Sigmoid colon (tissue), 6 donors: ENCODE measurements at regions not wholly inside any gene's neighbourhood (a gene's known extent, or its start where the extent isn't known, plus 50 kb on each side); places are given as distances from the start of the nearest gene placed in this dataset.
"Not testable (repeated sequence)": the region's sequence is repeated elsewhere in the genome, so short reads cannot be mapped to it uniquely, and the experiment has no call there.

Experiments
- DNase-seq: peaks from one replicate; pipeline ENCODE4 v3.0.0-alpha.2; 2019
- H3K27ac ChIP-seq, 4 donors: fragments of 200-600 bp; sonication (generic); one replicate each; pipeline ENCODE4 v1.5.1; 2016 to 2019; ENCODE audit warnings: mild to moderate bottlenecking in 1 of 4
- H3K27me3 ChIP-seq, 3 donors: fragments of 200-600 bp; sonication (generic); one replicate each; pipeline ENCODE4 v1.5.1; 2019; ENCODE audit warnings: mild to moderate bottlenecking in 1 of 3
- H3K36me3 ChIP-seq, 4 donors: fragments of 200-600 bp; sonication (generic); one replicate each; pipeline ENCODE4 v1.5.1; 2016 to 2019
- H3K4me1 ChIP-seq, 4 donors: fragments of 200-600 bp; sonication (generic); one replicate each; pipeline ENCODE4 v1.5.1; 2017 to 2019
- H3K4me3 ChIP-seq, 4 donors: fragments of 200-600 bp; sonication (generic); one replicate each; pipeline ENCODE4 v1.5.1; 2017 to 2019; ENCODE audit warnings: mild to moderate bottlenecking in 2 of 4, moderate library complexity in 1 of 4
- H3K9me3 ChIP-seq, 4 donors: fragments of 200-600 bp in 3 of 4; sonication (generic) in 3 of 4; one replicate each; pipeline versions ENCODE4 v1.5.1 to v1.6.1; 2013 to 2019
- CTCF ChIP-seq, 4 experiments: fragments of 450-650 bp in 3 of 4; fragments of 200-600 bp in 1 of 4; IDR thresholded peaks; one replicate each; pipeline ENCODE4 v1.5.1; 2016 to 2019; ENCODE audit warnings: antibody characterized with exemption in 4 of 4, mild to moderate bottlenecking in 3 of 4, moderate library complexity in 2 of 4
- EP300 ChIP-seq, 4 donors: sonication (generic); formaldehyde crosslinking; IDR thresholded peaks; one replicate each; pipeline ENCODE4 v1.6.1; 2017; ENCODE audit warnings: antibody characterized with exemption in 4 of 4
- POLR2A ChIP-seq, 2 donors: fragments of 450-650 bp; IDR thresholded peaks; one replicate each; pipeline ENCODE4 v1.6.1; 2016; ENCODE audit warnings: antibody characterized with exemption in 2 of 2, mild to moderate bottlenecking in 2 of 2, moderate library complexity in 2 of 2
- POLR2AphosphoS5 ChIP-seq, 4 donors: sonication (generic); formaldehyde crosslinking; IDR thresholded peaks; one replicate each; pipeline ENCODE4 v1.6.1; 2017; ENCODE audit warnings: antibody characterized with exemption in 4 of 4
- WGBS, 2 donors: extraction: QIAGEN DNeasy Blood & Tissue Kit; methylation state at CpG; one replicate each; pipeline ENCODE4 v1.1.7; 2013; 5-methylcytosine and 5-hydroxymethylcytosine counted together
- intact Hi-C: fragments of 100-400 bp; cut with DNase I; formaldehyde crosslinking; loops from one replicate; pipeline ENCODE4 v1.15.1; 2023
- donor health status: healthy with polysubstance abuse.
- donor health status: healthy.

DNA sequence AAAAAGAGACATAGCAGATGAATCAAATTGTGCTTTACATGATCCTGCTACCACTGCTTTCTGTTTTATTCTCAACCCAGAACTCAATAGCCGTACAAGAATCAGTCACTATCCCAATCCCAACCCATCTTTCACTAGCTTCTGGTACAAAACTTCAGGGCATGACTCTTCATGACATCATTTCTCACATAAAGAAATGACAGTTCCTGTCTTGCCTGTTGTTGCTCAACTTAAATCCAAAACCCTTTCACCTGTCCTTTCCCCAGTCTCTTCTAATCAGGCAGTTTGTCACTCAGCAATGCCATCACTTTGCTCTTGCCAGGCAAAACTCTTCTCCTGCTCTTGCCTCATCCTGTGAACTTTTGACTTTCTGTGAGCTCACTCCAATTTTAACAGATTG lies 962.8 kb downstream of the GALC start:
- intact Hi-C loops: no loop called here
- peaks cover 0 to 3% (median 0%) of the 10 kb centered on the region in 4 donors for H3K9me3 ChIP-seq
- no peaks in the 10 kb centered on the region for H3K4me1 ChIP-seq
- DNase-seq: no peak
- no peak overlapping the region for H3K4me3 ChIP-seq
- no peaks in the 10 kb centered on the region for H3K36me3 ChIP-seq
- TF ChIP-seq EP300 (IDR thresholded peaks at IDR 0.05) (no peak), CTCF (IDR thresholded peaks at IDR 0.05) (no peak)
- H3K27me3 ChIP-seq: no peaks in the 10 kb centered on the region
- WGBS, 2 donors: 88% methylated on average over 1 of the region's 1 CpG
- no peak overlapping the region for H3K27ac ChIP-seq

DNA sequence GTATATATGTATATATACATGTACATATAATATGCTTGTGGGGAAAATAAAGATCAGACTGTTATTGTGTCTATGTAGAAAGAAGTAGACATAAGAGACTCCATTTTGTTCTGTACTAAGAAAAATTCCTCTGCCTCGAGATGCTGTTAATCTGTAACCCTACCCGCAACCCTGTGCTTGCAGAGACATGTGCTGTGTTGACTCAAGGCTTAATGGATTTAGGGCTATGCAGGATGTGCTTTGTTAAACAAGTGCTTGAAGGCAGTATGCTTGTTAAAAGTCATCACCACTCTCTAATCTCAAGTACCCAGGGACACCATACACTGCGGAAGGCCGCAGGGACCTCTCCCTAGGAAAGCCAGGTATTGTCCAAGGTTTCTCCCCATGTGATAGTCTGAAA lies 972.9 kb downstream of the GALC start:
- not testable (repeated sequence) for H3K36me3 ChIP-seq

GRCh38 chr14:87018294-87018693 lies 974.7 kb downstream of the GALC start:
- no peaks in the 10 kb centered on the region for H3K9me3 ChIP-seq
- WGBS, 2 donors: 64 to 76% methylated on average over 1 of the region's 1 CpG
- no peaks in the 10 kb centered on the region for H3K36me3 ChIP-seq
- H3K27me3 ChIP-seq: no peaks in the 10 kb centered on the region
- no peak overlapping the region for H3K27ac ChIP-seq
- no peak for TF ChIP-seq EP300 (IDR thresholded peaks at IDR 0.05)
- no peak for TF ChIP-seq CTCF (IDR thresholded peaks at IDR 0.05)
- TF ChIP-seq POLR2AphosphoS5 (IDR thresholded peaks at IDR 0.05): no peak
- TF ChIP-seq POLR2A (IDR thresholded peaks at IDR 0.05): no peak
- intact Hi-C loops: no loop called here
- no peak for DNase-seq
- H3K4me1 ChIP-seq: no peaks in the 10 kb centered on the region
- no peak overlapping the region for H3K4me3 ChIP-seq

More for the DNA sequence above, 972.9 kb downstream of the GALC start:
- H3K4me1 ChIP-seq, intact Hi-C loops, DNase-seq, H3K9me3 ChIP-seq, H3K27ac ChIP-seq, H3K27me3 ChIP-seq, H3K4me3 ChIP-seq: not testable (repeated sequence)
- WGBS, 2 donors: 27 to 67% methylated on average over 4 of the region's 4 CpGs

DNA sequence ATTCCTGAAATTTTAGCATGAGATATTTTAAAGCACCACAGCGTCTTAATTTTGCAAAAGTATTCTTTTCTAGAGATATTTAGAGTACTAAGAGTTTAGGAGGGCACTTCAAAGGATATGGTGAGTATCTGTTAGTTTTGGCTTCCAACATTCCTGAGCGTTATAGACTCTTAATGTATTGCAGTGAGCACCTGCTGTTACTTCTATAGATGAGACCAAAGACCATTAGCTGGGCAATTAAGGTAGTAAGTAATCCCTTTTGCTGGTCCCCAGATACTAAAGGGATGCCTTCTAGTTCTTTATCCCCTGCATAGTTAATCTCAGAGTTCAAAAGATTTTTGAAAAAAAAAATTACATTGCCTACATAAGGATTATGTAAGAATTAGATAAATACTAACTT lies 975.6 kb downstream of the GALC start:
- DNase-seq: no peak
- no peaks in the 10 kb centered on the region for H3K9me3 ChIP-seq
- H3K36me3 ChIP-seq: no peaks in the 10 kb centered on the region
- H3K27me3 ChIP-seq: no peaks in the 10 kb centered on the region
- no peaks in the 10 kb centered on the region for H3K4me1 ChIP-seq
- H3K27ac ChIP-seq: no peak overlapping the region
- 52 to 62% methylated on average over 2 of the region's 2 CpGs for WGBS, 2 donors
- intact Hi-C loops: no loop called here
- TF ChIP-seq EP300 (IDR thresholded peaks at IDR 0.05) (no peak), POLR2A (IDR thresholded peaks at IDR 0.05) (no peak), POLR2AphosphoS5 (IDR thresholded peaks at IDR 0.05) (no peak), CTCF (IDR thresholded peaks at IDR 0.05) (no peak)
- H3K4me3 ChIP-seq: no peak overlapping the region

- no peak for DNase-seq
- intact Hi-C loops: no loop called here
- no peaks in the 10 kb centered on the region for H3K27me3 ChIP-seq
- TF ChIP-seq POLR2A (IDR thresholded peaks at IDR 0.05) (no peak), POLR2AphosphoS5 (IDR thresholded peaks at IDR 0.05) (no peak), CTCF (IDR thresholded peaks at IDR 0.05) (no peak), EP300 (IDR thresholded peaks at IDR 0.05) (no peak)
- H3K36me3 ChIP-seq: no peaks in the 10 kb centered on the region
- no peak overlapping the region for H3K27ac ChIP-seq
- H3K4me1 ChIP-seq: no peaks in the 10 kb centered on the region
- no peak overlapping the region for H3K4me3 ChIP-seq
- no peaks in the 10 kb centered on the region for H3K9me3 ChIP-seq
- WGBS, 2 donors: 74 to 77% methylated on average over 3 of the region's 3 CpGs
Observed at GRCh38 chr14:87014856-87015255, 978.1 kb downstream of the GALC start.
